ENCODE measurements at regions not wholly inside any gene's neighbourhood (a gene's known extent, or its start where the extent isn't known, plus 50 kb on each side); places are given as distances from the start of the nearest gene placed in this dataset.

DNA sequence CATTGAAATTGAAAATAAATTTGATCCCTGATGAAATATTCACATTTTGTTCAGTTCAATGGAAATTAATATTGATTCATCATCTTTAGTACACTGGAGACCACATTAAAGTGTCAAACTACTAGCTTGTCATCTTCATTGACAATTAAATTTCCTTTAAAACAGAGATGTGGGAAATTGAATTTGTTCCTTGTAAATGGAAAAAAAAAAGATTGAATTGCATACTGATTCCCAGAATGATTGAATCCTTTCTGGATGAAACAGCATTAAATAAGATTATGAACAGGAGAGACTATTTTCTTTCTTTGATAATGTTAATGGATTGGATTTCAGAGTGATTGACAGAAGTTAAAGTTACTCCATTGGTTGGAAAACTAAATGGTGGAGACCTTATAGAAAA is 241.3 kb upstream of the CNTNAP2 start:
- TF ChIP-seq, protein P1, sequence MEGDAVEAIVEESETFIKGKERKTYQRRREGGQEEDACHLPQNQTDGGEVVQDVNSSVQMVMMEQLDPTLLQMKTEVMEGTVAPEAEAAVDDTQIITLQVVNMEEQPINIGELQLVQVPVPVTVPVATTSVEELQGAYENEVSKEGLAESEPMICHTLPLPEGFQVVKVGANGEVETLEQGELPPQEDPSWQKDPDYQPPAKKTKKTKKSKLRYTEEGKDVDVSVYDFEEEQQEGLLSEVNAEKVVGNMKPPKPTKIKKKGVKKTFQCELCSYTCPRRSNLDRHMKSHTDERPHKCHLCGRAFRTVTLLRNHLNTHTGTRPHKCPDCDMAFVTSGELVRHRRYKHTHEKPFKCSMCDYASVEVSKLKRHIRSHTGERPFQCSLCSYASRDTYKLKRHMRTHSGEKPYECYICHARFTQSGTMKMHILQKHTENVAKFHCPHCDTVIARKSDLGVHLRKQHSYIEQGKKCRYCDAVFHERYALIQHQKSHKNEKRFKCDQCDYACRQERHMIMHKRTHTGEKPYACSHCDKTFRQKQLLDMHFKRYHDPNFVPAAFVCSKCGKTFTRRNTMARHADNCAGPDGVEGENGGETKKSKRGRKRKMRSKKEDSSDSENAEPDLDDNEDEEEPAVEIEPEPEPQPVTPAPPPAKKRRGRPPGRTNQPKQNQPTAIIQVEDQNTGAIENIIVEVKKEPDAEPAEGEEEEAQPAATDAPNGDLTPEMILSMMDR (IDR thresholded peaks at IDR 0.05), result no peak
- TF ChIP-seq POLR2AphosphoS5 (IDR thresholded peaks at IDR 0.05), result no peak

Data from breast epithelium (tissue), 3 donors.